Gastroesophageal sphincter (tissue), 3 donors: ENCODE measurements at regions not wholly inside any gene's neighbourhood (a gene's known extent, or its start where the extent isn't known, plus 50 kb on each side); places are given as distances from the start of the nearest gene placed in this dataset.

Experiments used
- POLR2A ChIP-seq, 2 donors: fragments of 450-650 bp; IDR thresholded peaks; one replicate each; pipeline ENCODE4 v1.6.1; 2017; ENCODE audit warnings: antibody characterized with exemption in 2 of 2, mild to moderate bottlenecking in 2 of 2, moderate library complexity in 1 of 2
- POLR2AphosphoS5 ChIP-seq: sonication (generic); formaldehyde crosslinking; IDR thresholded peaks from one replicate; pipeline ENCODE4 v1.6.1; 2017; ENCODE audit warnings: antibody characterized with exemption
- TF ChIP-seq, protein P1 (sequence below), 4 experiments: fragments of 200-600 bp in 2 of 4; fragments of 450-650 bp in 2 of 4; sonication (generic) in 1 of 4; IDR thresholded peaks; one replicate each; pipeline ENCODE4 v1.5.1; 2017 to 2019; ENCODE audit warnings: antibody characterized with exemption in 4 of 4, mild to moderate bottlenecking in 2 of 4, moderate library complexity in 2 of 4

DNA sequence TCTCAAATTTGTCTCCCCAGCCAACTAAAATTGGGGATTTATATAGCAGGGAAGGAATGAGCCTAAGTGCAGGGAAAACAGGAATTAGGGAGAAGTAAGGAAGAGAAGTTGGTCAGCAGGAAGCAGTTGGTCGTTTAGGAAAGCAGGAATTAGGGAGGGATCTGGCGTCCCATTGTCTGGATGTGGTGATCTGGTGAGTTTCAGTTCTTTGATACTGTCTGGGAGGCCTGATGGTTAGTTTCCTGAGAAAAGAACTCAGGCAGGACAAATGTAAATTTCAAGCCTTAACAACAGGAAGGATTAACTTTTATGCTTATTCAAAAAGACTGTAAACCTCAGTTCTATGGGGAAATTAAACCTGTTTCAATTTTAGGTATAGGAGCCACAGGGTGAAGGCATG is 116.2 kb upstream of the PRL start:
- no peak for TF ChIP-seq POLR2A (IDR thresholded peaks at IDR 0.05)
- TF ChIP-seq, protein P1, sequence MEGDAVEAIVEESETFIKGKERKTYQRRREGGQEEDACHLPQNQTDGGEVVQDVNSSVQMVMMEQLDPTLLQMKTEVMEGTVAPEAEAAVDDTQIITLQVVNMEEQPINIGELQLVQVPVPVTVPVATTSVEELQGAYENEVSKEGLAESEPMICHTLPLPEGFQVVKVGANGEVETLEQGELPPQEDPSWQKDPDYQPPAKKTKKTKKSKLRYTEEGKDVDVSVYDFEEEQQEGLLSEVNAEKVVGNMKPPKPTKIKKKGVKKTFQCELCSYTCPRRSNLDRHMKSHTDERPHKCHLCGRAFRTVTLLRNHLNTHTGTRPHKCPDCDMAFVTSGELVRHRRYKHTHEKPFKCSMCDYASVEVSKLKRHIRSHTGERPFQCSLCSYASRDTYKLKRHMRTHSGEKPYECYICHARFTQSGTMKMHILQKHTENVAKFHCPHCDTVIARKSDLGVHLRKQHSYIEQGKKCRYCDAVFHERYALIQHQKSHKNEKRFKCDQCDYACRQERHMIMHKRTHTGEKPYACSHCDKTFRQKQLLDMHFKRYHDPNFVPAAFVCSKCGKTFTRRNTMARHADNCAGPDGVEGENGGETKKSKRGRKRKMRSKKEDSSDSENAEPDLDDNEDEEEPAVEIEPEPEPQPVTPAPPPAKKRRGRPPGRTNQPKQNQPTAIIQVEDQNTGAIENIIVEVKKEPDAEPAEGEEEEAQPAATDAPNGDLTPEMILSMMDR (IDR thresholded peaks at IDR 0.05) = no peak
- TF ChIP-seq POLR2AphosphoS5 = no peak
